H9 (cell line): ENCODE measurements at regions not wholly inside any gene's neighbourhood (a gene's known extent, or its start where the extent isn't known, plus 50 kb on each side); places are given as distances from the start of the nearest gene placed in this dataset.

Source experiments
- DNase-seq: peaks from one replicate; pipeline ENCODE4 v3.0.0-alpha.2; 2017
- H2AFZ ChIP-seq: one replicate; pipeline ENCODE4 v1.6.1; 2013; ENCODE audit warnings: mild to moderate bottlenecking, low read length, control low read depth, moderate library complexity
- H2AK5ac ChIP-seq: 2 replicates; pipeline ENCODE4 v1.6.1; 2013; ENCODE audit warnings: low read length, control low read depth, mixed read lengths; ENCODE audit not compliant: insufficient read length
- H2BK120ac ChIP-seq: one replicate; pipeline ENCODE4 v1.6.1; 2013; ENCODE audit warnings: low read depth, mild to moderate bottlenecking, low read length, control low read depth, inconsistent platforms; ENCODE audit not compliant: poor library complexity, severe bottlenecking
- H2BK12ac ChIP-seq: 2 replicates; pipeline ENCODE4 v1.6.1; 2013; ENCODE audit warnings: low read length, control low read depth, mixed read lengths, low read depth; ENCODE audit not compliant: insufficient read length
- H2BK15ac ChIP-seq: 2 replicates; pipeline ENCODE4 v1.6.1; 2013; ENCODE audit warnings: low read depth, low read length, control low read depth
- H2BK20ac ChIP-seq: one replicate; pipeline ENCODE4 v1.6.1; 2013; ENCODE audit warnings: low read depth, mild to moderate bottlenecking, low read length, control low read depth, inconsistent platforms; ENCODE audit not compliant: poor library complexity, severe bottlenecking
- H2BK5ac ChIP-seq: 2 replicates; pipeline ENCODE4 v1.6.1; 2013; ENCODE audit warnings: low read length, control low read depth, mixed read lengths; ENCODE audit not compliant: insufficient read length
- H3K14ac ChIP-seq: 2 replicates; pipeline ENCODE4 v1.6.1; 2013; ENCODE audit warnings: low read length, control low read depth; ENCODE audit not compliant: insufficient read depth
- H3K18ac ChIP-seq: 2 replicates; pipeline ENCODE4 v1.6.1; 2013; ENCODE audit warnings: low read depth, mild to moderate bottlenecking, mixed read lengths, low read length, control low read depth; ENCODE audit not compliant: insufficient read length
- H3K23ac ChIP-seq: 2 replicates; pipeline ENCODE4 v1.6.1; 2013; ENCODE audit warnings: low read length, control low read depth, mixed read lengths, low read depth; ENCODE audit not compliant: insufficient read length
- H3K23me2 ChIP-seq: 2 replicates; pipeline ENCODE4 v1.6.1; 2013; ENCODE audit warnings: low read depth, mild to moderate bottlenecking, mixed read lengths, low read length, control low read depth; ENCODE audit not compliant: insufficient read length, poor library complexity, severe bottlenecking
- H3K27ac ChIP-seq: 2 replicates; pipeline ENCODE4 v1.5.1; 2013; ENCODE audit warnings: low read length, control low read depth, mixed read lengths, low read depth; ENCODE audit not compliant: insufficient read length
- H3K27me3 ChIP-seq: 2 replicates; pipeline ENCODE4 v1.6.1; 2013; ENCODE audit warnings: low read length, control low read depth, inconsistent platforms; ENCODE audit not compliant: insufficient read depth
- H3K4ac ChIP-seq: 2 replicates; pipeline ENCODE4 v1.6.1; 2013; ENCODE audit warnings: low read depth, mild to moderate bottlenecking, control low read depth, inconsistent platforms, low read length, moderate library complexity
- H3K4me1 ChIP-seq: 2 replicates; pipeline ENCODE4 v1.6.1; 2013; ENCODE audit warnings: low read length, control low read depth, inconsistent platforms; ENCODE audit not compliant: insufficient read depth
- H3K4me2 ChIP-seq: 2 replicates; pipeline ENCODE4 v1.6.1; 2013; ENCODE audit warnings: low read length, control low read depth, mixed read lengths; ENCODE audit not compliant: insufficient read length, insufficient read depth
- H3K56ac ChIP-seq: 2 replicates; pipeline ENCODE4 v1.6.1; 2013; ENCODE audit warnings: low read depth, mild to moderate bottlenecking, mixed read lengths, low read length, control low read depth; ENCODE audit not compliant: insufficient read length
- H3K79me1 ChIP-seq: 2 replicates; pipeline ENCODE4 v1.6.1; 2013; ENCODE audit warnings: low read depth, mild to moderate bottlenecking, moderate library complexity, low read length, control low read depth, inconsistent platforms; ENCODE audit not compliant: insufficient read depth, poor library complexity, severe bottlenecking
- H3K79me2 ChIP-seq: 2 replicates; pipeline ENCODE4 v1.6.1; 2013; ENCODE audit warnings: low read length, control low read depth, inconsistent platforms; ENCODE audit not compliant: insufficient read depth
- H3K9ac ChIP-seq: 2 replicates; pipeline ENCODE4 v1.6.1; 2013; ENCODE audit warnings: low read length, control low read depth, mixed read lengths; ENCODE audit not compliant: insufficient read length; ENCODE audit errors: extremely low read depth
- H3K9me3 ChIP-seq: one replicate; pipeline ENCODE4 v1.6.1; 2013; ENCODE audit warnings: low read depth, low read length, inconsistent platforms; ENCODE audit not compliant: control insufficient read depth
- H3T11ph ChIP-seq: one replicate; pipeline ENCODE4 v1.6.1; 2013; ENCODE audit warnings: mild to moderate bottlenecking, low read length, control low read depth, inconsistent platforms
- H4K20me1 ChIP-seq: one replicate; pipeline ENCODE4 v1.6.1; 2013; ENCODE audit not compliant: control insufficient read depth, insufficient read length, insufficient read depth
- H4K5ac ChIP-seq: 2 replicates; pipeline ENCODE4 v1.6.1; 2013; ENCODE audit warnings: low read depth, mild to moderate bottlenecking, mixed read lengths, low read length, control low read depth; ENCODE audit not compliant: insufficient read length
- H4K8ac ChIP-seq: replicated peaks from 2 replicates; pipeline ENCODE4 v1.6.1; 2013; ENCODE audit warnings: low read length, control low read depth, mixed read lengths, low read depth; ENCODE audit not compliant: insufficient read length
- H4K91ac ChIP-seq: 2 replicates; pipeline ENCODE4 v1.6.1; 2013; ENCODE audit warnings: low read depth, mild to moderate bottlenecking, moderate library complexity, mixed read lengths, low read length, control low read depth; ENCODE audit not compliant: insufficient read length
- H3K27ac Mint-ChIP-seq, 3 experiments: 2 replicates in 2 of 3; 3 replicates in 1 of 3; pipeline ENCODE4 v1.8.0; 2020 to 2021; ENCODE audit warnings: mixed read lengths in 3 of 3, mild to moderate bottlenecking in 1 of 3, moderate library complexity in 1 of 3
- H3K27me3 Mint-ChIP-seq: 2 replicates; pipeline ENCODE4 v1.8.0; 2021; ENCODE audit warnings: low read depth, mild to moderate bottlenecking, moderate library complexity, mixed read lengths
- H3K36me3 Mint-ChIP-seq, 3 experiments: 2 replicates in 2 of 3; 3 replicates in 1 of 3; pipeline ENCODE4 v1.8.0; 2020 to 2021; ENCODE audit warnings: low read depth in 3 of 3, mixed read lengths in 3 of 3; ENCODE audit not compliant: insufficient read depth in 1 of 3
- H3K4me1 Mint-ChIP-seq, 2 experiments: 2 replicates each; pipeline ENCODE4 v1.8.0; 2020; ENCODE audit warnings: mixed read lengths in 2 of 2
- H3K4me3 Mint-ChIP-seq, 2 experiments: 2 replicates in 1 of 2; 3 replicates in 1 of 2; pipeline ENCODE4 v1.8.0; 2020 to 2021; ENCODE audit warnings: mild to moderate bottlenecking in 2 of 2, mixed read lengths in 2 of 2, moderate library complexity in 1 of 2
- H3K9me3 Mint-ChIP-seq, 2 experiments: 2 replicates in 1 of 2; 3 replicates in 1 of 2; pipeline ENCODE4 v1.8.0; 2020; ENCODE audit warnings: mild to moderate bottlenecking in 2 of 2, mixed read lengths in 2 of 2, moderate library complexity in 1 of 2
- CTCF ChIP-seq: fragments of 200-600 bp; sonication (generic); conservative IDR thresholded peaks from 3 replicates; pipeline ENCODE4 v1.8.0; 2021; ENCODE audit warnings: antibody characterized with exemption, mild to moderate bottlenecking
- WGBS: extraction: QIAGEN DNeasy Blood & Tissue Kit; methylation state at CpG from one replicate; pipeline ENCODE4 v1.1.7; 2013; ENCODE audit warnings: missing lambda C conversion rate, low lambda C conversion rate, mixed read lengths; ENCODE audit not compliant: insufficient read length; ENCODE audit errors: extremely low coverage; 5-methylcytosine and 5-hydroxymethylcytosine counted together

DNA sequence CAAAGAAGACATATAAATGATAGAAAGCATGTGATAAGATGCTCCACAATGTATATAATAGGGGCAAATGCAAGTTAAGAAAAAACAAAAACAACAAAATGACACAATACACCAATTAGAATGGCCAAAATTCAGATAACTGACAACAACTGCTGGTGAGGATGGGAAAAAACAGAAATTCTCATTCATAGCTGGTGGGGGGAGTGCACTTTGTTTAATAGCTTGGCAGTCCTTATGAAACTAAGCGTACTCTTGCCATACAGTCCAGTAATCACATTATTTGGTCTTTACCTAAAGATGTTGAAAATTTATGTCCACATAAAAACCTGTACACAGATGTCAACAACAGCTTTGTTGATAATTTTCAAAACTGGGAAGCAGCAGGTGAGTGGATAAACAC is 791.1 kb upstream of the CDH10 start:
- no peak overlapping the region for H3K4ac ChIP-seq
- no peak overlapping the region for H2BK120ac ChIP-seq
- H2AFZ ChIP-seq, result no peak overlapping the region
- TF ChIP-seq CTCF, result no peak
- H2AK5ac ChIP-seq, result no peak overlapping the region
- no peak overlapping the region for H2BK12ac ChIP-seq
- no peak overlapping the region for H4K8ac ChIP-seq
- peaks cover 51 to 66% (median 58%) of the 10 kb centered on the region in 3 experiments for H3K36me3 Mint-ChIP-seq
- H3K27ac Mint-ChIP-seq, result peak overlapping the region in 2 of 3 experiments; percentile 78 to 93; a peak in 4 of 7 replicates
- H3K4me1 Mint-ChIP-seq, result peaks cover 46 to 51% of the 10 kb centered on the region in 2 experiments
- no peak overlapping the region for H4K91ac ChIP-seq
- no peaks in the 10 kb centered on the region for H4K20me1 ChIP-seq
- no peak overlapping the region for H3T11ph ChIP-seq
- H3K27me3 Mint-ChIP-seq, result no peaks in the 10 kb centered on the region; the same call in 1 of the 2 replicates
- DNase-seq, result no peak
- H3K23me2 ChIP-seq, result no peaks in the 10 kb centered on the region
- H4K5ac ChIP-seq, result no peak overlapping the region
- H2BK15ac ChIP-seq, result no peak overlapping the region
- no peaks in the 10 kb centered on the region for H3K9me3 ChIP-seq
- H3K4me1 ChIP-seq, result no peaks in the 10 kb centered on the region
- H3K56ac ChIP-seq, result no peak overlapping the region
- no peak overlapping the region for H3K18ac ChIP-seq
- whole genome bisulfite sequencing, result no CpG with 5 or more reads among the region's 1 CpG
- H2BK20ac ChIP-seq, result no peak overlapping the region
- no peak overlapping the region for H3K14ac ChIP-seq
- H3K4me3 Mint-ChIP-seq, result peak overlapping the region in 1 of 2 experiments; percentile 80; a peak in 3 of 5 replicates
- peak overlapping the region; percentile 69 for H3K4me2 ChIP-seq
- no peaks in the 10 kb centered on the region for H3K79me1 ChIP-seq
- H3K79me2 ChIP-seq, result peaks cover 51% of the 10 kb centered on the region; the same call in 1 of the 2 replicates
- no peak overlapping the region for H3K23ac ChIP-seq
- H2BK5ac ChIP-seq, result no peak overlapping the region
- no peak overlapping the region for H3K27ac ChIP-seq
- H3K9ac ChIP-seq, result no peak overlapping the region
- no peaks in the 10 kb centered on the region; a peak in 1 of 5 replicates for H3K9me3 Mint-ChIP-seq
- H3K27me3 ChIP-seq, result no peaks in the 10 kb centered on the region
